ENCODE measurements at regions not wholly inside any gene's neighbourhood (a gene's known extent, or its start where the extent isn't known, plus 50 kb on each side); places are given as distances from the start of the nearest gene placed in this dataset.
"Not testable (repeated sequence)": the region's sequence is repeated elsewhere in the genome, so short reads cannot be mapped to it uniquely, and the experiment has no call there.

DNA sequence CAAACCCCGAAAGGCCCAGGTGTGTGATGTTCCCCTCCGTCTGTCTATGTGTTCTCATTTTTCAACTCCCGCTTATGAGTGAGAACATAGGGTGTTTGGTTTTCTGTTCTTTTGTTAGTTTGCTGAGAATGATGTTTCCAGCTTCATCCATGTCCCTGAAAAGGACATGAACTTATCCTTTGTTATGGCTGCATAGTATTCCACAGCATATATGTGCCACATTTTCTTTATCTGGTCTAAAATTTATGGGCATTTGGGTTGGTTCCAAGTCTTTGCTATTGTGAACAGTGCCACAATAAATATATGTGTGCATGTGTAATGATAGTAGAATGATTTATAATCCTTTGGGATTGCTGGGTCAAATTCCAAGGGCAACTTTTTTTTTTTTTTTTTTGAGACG, 519.1 kb downstream of the NTRK3 start:
- TF ChIP-seq, protein P1, sequence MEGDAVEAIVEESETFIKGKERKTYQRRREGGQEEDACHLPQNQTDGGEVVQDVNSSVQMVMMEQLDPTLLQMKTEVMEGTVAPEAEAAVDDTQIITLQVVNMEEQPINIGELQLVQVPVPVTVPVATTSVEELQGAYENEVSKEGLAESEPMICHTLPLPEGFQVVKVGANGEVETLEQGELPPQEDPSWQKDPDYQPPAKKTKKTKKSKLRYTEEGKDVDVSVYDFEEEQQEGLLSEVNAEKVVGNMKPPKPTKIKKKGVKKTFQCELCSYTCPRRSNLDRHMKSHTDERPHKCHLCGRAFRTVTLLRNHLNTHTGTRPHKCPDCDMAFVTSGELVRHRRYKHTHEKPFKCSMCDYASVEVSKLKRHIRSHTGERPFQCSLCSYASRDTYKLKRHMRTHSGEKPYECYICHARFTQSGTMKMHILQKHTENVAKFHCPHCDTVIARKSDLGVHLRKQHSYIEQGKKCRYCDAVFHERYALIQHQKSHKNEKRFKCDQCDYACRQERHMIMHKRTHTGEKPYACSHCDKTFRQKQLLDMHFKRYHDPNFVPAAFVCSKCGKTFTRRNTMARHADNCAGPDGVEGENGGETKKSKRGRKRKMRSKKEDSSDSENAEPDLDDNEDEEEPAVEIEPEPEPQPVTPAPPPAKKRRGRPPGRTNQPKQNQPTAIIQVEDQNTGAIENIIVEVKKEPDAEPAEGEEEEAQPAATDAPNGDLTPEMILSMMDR (conservative IDR thresholded peaks at IDR 0.05), result not testable (repeated sequence)
- not testable (repeated sequence) for TF ChIP-seq ZFX (IDR thresholded peaks at IDR 0.05)

All from C4-2B (cell line).